Stimulated activated CD4-positive, alpha-beta T cell treated with anti-CD3 and anti-CD28 coated beads, TNF-alpha, amount 100 ng/mL, for 4 hours (primary cell): ENCODE measurements at regions not wholly inside any gene's neighbourhood (a gene's known extent, or its start where the extent isn't known, plus 50 kb on each side); places are given as distances from the start of the nearest gene placed in this dataset.

Source experiments
- DNase-seq, 3 experiments: peaks; one replicate each; pipeline ENCODE4 v3.0.0-alpha.2; 2020; ENCODE audit warnings: low read depth in 3 of 3

GRCh38 chr5:2266641-2267240 is 384.0 kb upstream of the IRX4 start:
- DNase-seq, result no peak

GRCh38 chr5:2265341-2265740 is 382.6 kb upstream of the IRX4 start:
- DNase-seq, result no peak

- DNase-seq, result no peak
Measured at GRCh38 chr5:2263763-2264162, 381.0 kb upstream of the IRX4 start.

- no peak for DNase-seq
Measured at GRCh38 chr5:2262620-2263019, 379.9 kb upstream of the IRX4 start.

- no peak for DNase-seq
Measured at GRCh38 chr5:2261004-2261703, 378.4 kb upstream of the IRX4 start.

GRCh38 chr5:2260211-2261003 is 377.7 kb upstream of the IRX4 start:
- DNase-seq, result no peak

GRCh38 chr5:2259494-2260107 is 376.9 kb upstream of the IRX4 start:
- no peak for DNase-seq

GRCh38 chr5:2258861-2259260 is 376.1 kb upstream of the IRX4 start:
- no peak for DNase-seq

GRCh38 chr5:2257326-2258244 is 374.9 kb upstream of the IRX4 start:
- no peak for DNase-seq

- no peak for DNase-seq
Measured at GRCh38 chr5:2256691-2257280, 374.1 kb upstream of the IRX4 start.

GRCh38 chr5:2255915-2256690 is 373.4 kb upstream of the IRX4 start:
- no peak for DNase-seq

- no peak for DNase-seq
Measured at GRCh38 chr5:2254880-2255750, 372.4 kb upstream of the IRX4 start.

- no peak for DNase-seq
Measured at GRCh38 chr5:2254406-2254805, 371.7 kb upstream of the IRX4 start.

- no peak for DNase-seq
Measured at GRCh38 chr5:2253040-2253975, 370.6 kb upstream of the IRX4 start.

GRCh38 chr5:2251751-2252150 is 369.0 kb upstream of the IRX4 start:
- no peak for DNase-seq

- no peak for DNase-seq
Measured at GRCh38 chr5:2251298-2251697, 368.6 kb upstream of the IRX4 start.

- no peak for DNase-seq
Measured at GRCh38 chr5:2250365-2250950, 367.7 kb upstream of the IRX4 start.

GRCh38 chr5:2249442-2249841 is 366.7 kb upstream of the IRX4 start:
- DNase-seq, result no peak
